Activated CD4-positive, CD25-positive, alpha-beta regulatory T cell treated with anti-CD3 and anti-CD28 coated beads, Interleukin-2, amount 50 U/mL, for 72 hours (primary cell): ENCODE measurements at regions not wholly inside any gene's neighbourhood (a gene's known extent, or its start where the extent isn't known, plus 50 kb on each side); places are given as distances from the start of the nearest gene placed in this dataset.

Experiments used
- DNase-seq: peaks from one replicate; pipeline ENCODE4 v3.0.0; 2021

DNA sequence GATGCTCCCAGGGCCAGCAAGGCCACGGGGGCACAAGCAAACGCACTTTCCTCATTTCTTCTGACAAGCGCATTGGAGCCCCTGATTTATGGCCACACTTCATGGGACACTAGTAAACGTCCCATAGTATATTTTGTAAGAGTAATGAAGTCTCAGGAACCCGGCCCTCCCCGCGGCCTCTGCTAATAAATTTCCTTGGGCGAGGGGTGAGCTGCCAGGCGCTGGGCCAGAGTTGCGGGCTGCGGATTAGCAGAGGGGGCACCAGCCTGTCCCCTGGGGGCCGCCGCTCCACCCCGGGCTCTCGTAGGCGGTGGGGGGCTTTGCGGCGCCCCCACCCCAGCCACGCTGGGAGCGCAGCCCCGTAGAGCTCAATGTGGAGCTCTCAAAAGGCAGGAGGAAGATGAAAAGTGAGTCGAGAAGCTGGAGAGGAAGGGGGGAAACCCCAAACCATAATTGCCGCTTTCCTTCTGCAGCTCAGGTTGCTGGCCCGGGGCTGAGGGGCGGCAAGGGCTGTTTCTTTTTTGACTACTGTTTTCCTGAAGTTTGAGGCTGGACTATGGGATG is 173.6 kb downstream of the CDC5L start:
- no peak for DNase-seq

DNA sequence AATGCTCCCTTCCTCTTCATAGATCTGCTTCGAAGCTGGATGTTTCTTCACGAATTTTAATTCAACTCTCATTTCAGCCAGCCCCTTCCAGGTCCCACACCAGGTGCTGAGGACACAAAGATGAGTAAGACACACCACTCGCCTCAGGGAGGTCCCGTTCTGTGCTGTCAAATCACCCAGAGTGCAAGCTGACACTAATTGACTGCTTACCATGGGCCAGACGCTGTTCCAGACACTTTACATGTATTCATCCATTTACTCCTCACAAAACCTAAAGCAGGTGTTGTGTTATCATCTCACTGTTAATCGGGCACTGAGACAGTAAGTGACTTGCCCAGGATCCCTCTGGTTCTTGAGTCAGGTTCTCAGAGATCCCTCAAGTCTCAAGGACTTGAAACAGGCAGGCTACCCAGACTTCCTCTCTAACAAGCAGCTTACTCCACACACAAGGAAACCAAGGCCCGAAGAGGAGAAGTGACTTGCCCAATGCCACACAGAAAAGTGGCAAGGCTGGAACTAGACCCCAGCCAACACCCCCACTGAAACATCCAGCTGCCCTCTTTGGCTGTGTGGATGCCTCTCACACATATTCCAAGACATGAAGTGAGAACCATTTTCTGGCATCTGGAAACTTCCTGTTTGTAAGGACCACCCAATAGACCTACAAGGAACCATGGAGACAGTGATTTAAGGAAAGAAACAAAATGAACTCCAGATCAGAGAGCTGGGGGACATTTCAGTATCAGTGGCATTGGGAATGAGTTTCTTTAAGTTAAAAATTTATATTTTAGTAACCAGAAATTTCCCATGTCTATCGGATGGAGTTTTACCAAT is 174.5 kb downstream of the CDC5L start:
- DNase-seq: no peak

DNA sequence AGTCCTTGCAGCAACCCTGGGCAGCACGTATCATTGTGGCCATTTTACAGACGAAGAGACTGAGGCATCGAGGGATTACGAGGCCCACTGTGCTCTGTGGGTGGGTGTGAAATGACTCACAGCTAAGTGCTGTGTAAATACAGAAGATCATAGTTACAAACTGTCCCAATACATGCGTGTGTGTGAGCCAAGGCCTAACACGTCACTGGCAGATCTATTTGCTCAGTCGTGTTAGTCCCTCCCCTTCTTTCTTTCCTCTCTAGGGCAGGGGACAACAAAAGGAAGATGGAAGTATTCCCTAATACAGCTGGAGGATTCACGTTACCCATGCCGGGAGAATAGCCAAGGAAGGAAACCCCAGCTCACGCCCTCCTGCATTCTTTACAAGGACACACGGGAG is 175.9 kb downstream of the CDC5L start:
- no peak for DNase-seq

DNA sequence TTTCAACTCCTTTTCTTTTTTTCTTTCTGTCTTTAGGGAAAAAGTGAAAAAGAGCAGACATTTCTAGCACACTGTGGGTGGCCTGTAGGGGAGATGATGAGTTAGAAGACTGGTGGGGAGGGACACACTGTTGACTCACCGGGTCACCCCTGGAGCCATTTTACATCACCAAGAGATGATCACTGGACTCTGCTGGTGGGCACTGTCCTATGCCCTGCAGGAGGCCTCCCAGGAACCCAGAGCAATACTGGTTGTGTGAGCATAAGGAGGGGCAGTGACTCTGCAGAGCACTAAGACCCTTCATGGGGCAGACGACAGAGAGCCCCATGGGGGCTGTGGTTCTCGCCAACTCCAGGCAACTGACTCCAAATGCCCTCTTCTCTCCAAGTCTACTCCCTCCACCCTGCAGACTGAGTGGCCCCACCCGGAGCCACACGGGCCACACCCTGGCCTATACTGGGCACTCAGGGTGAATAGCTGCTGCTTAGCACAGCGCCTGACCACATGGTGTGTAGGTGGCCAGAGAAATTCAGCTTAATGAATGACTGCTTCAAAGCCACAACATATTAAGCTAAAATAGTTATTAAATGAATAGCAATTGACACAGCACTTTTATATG is 177.5 kb downstream of the CDC5L start:
- DNase-seq: no peak

DNA sequence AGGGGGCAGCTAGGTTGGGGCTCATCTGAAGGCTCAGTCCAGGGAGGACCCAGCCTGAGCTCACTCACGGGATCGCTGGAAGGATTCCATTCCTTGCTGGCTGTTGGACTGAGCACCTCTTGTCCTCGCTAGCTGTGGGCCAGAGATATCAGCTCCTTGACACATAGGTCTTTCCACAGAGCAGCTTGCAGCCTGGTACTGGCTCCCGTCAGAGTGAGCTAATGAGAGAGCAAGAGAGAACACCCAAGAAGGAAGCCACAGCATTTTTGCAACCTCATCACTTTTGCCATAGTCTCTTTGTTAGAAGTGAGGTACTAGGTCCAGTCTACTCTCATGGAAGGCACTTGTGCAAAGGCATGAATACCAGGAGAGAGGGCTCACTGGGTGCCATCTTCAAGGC is 179.9 kb downstream of the CDC5L start:
- no peak for DNase-seq

DNA sequence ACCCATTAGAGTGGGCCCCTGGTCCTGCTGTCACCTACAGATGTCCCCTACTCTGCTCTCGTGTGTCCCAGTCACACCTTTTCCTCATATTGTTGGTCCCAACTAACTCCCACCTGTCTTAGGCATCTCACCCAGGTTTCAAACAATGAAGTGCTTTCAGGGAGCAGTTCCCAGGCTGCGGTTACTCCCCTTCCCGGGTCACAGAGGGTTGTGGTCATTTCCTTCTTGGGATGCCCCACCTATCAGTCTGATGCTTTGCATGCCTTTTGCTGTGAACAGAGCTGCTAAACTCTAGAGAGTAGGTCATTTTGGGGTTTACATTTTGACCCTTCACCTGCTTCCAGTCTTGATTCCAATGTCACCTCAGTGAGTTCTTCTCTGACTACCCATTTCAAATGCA is 181.6 kb downstream of the CDC5L start:
- no peak for DNase-seq

DNA sequence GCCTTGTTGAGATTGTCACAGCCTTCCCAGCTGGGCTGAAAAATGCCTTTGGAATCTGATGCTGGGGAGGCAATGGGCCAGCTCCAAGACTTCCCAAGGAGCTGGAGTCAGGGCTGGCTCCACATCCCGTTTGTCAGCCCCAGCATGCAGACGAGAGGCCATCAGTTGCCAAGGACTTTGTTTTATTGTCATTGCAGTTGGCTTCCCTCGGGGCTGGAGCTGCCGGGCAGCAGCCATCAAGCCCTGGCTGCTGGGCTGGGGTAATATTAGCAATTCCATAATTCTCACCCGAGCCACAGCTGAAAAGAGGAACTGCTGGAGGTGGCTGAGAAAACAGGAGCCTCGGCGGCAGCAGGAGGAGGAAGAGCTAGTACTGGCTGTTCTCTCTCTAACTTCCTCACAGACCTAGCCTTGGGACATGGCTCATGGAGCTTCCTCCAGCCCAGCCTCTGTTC is 182.5 kb downstream of the CDC5L start:
- no peak for DNase-seq

DNA sequence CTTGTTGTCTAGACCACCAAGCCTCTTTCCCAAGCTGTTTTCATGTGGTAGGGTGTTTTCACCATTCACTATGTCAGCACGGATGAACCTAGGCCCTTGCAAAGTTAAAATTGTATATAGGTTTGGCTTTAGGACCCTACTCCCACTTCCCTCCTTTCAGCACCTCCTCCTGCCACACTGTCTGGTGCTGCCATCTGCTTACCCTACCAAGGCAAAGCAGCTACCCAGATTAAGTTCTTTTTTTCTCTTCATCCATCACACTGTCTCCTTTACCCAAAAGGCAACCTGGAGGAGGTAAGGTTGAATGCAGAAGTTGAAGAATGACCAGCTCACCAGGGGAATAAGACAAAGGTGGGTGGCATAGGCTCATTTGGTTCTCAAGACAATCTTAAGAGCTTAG is 184.0 kb downstream of the CDC5L start:
- no peak for DNase-seq

DNA sequence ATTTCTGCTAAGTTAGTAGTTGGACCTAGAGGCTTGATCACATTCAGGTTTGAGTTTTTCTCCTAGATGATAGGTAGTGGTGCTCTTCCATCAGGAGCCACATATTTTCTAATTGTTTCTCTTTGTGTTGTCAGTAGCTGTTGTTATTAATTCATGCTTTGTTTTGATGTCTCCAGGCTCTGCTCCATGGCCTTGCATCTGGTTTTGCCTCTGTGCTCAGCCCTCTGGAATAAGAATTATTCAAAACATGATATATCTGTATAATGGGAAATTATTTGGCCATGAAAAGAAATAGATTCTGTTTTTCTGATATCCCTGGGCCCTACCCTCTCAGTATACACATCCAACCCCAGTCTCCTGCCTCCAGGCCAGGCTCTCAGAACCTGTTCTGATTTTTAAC is 184.8 kb downstream of the CDC5L start:
- DNase-seq: no peak

DNA sequence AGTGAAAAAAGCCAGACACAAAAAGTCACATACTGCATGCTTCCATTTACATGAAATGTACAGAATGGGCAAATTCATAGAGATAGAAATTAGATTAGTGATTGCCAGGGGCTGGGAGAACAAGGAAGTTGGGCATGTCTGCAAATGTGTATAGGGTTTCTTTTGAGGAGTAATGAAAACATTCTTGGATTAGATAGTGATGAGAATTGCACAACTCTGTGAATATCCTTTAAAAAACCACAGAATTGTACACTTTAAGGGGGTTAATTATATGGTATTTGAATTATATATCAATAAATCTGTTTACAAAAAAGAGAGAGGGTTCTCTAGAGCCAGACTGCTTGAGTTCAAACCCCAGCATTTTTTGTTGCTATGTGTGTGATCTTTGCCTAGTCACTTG is 188.1 kb downstream of the CDC5L start:
- DNase-seq: no peak

DNA sequence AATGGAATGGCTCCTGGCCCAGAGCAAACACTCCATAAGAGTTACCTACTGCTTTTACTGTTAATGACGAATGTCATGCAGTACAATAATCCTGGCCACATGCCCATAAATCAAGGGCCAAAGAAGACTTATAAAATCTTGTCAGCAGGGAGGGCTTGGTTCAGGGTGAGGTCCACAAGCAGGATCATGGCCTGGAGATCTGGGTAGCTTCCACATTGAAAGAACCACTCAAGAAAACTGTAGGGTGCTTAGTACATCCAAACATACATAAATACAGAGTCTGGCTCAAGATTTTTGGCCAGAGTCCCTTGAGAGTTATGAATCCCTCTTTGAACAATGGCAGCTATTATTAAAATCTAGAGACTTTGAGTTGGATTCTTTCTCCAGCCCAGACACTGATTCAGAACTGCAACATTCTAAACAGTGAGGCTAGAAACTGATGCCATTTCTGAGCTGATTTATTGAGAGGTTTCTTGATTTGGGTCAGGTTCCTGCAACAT is 188.7 kb downstream of the CDC5L start:
- no peak for DNase-seq

DNA sequence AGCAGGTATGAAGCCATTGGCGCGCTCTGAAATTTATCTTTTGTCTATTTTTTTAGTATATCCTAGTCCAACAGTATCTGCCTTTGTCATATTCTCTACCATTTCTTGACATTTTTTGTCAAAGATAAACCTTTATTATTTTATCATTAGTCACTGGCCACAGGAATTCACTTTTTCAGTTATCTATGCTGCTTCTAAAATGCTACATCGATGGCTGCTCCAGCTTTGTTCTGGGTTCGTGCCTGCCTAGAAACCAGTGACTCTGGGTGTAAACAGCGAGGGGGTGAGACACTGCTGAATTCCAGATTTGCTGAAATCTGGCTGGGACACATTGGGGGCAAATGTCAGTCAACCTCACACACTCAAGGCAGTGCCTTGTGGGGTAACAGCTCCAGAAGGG is 193.4 kb downstream of the CDC5L start:
- DNase-seq: no peak

DNA sequence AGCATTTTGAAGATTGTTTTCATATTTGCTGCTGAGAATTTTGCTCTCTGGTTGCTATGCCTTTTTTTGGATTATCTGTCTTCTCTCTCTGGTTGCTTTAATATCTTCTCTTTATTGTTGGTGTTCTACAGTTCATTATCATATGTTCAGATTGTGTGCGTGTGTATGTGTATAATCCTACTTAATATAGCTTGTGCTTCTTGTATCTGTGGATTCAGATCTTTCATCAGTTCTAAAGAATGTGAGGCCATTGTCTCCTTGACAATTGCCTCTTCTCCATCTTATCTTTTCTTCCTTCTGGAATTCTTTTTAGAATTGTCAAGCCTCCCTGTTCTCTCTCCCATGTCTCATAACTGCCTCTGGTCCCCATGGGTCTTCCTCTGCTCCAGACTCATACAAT is 195.4 kb downstream of the CDC5L start:
- no peak for DNase-seq

DNA sequence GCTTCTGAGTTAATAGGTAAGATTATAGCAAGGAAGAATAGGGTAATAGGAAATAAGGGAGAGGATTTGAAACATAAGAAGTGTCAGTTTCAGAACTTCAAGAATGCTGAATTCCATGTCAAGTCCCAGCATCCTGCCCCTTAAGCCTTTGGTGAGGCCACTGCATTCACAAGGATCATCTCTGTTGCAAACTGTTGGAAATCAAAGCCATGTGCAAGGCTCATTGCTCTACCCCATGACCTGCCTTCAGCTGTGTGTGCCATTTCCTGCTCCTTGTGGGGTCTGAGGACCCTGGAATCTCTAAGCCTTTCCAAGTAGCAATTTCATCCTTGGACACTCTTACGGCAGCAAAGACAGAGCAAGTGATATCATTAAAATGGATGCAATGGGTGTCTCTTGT is 203.0 kb downstream of the CDC5L start:
- no peak for DNase-seq

DNA sequence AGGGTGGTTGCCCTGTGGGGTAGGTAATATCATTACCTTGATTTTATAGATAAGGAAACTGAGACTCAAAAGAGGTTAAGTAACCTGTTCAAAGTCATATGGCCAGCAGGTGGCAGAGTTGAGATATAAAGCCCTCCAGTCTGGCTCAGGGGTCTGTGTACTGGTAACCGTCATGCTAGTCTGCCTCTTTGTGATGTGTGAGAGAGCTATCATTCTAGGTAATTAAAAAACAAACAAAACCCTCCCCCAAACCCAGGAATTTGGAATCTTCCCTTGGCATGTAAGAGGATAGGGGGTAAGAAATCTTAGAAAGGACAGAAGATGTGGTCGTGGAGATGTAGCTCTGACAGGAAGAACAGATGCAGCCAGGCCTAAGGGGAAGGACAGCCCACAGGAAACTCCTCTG is 206.0 kb downstream of the CDC5L start:
- DNase-seq: peak; percentile 36

DNA sequence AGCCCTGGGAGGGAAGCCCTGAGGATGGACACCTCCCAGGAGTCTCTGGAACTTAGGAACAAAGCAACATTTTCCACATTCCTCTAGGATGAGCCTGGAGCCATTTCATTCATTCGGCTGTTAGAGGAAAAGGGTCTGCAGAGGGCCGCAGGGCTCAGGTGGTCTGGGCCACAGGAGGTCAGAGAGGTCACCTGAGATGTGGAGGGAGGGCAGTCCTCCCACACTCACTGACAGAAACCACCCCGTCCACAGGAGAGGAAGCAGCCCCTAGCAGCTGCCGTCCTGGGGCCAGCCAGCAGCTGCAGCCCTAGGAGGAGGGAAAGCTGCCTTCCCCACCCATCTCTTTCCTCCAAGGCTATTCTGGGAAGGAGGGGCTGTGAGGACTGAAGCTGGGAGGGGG is 207.0 kb downstream of the CDC5L start:
- no peak for DNase-seq

DNA sequence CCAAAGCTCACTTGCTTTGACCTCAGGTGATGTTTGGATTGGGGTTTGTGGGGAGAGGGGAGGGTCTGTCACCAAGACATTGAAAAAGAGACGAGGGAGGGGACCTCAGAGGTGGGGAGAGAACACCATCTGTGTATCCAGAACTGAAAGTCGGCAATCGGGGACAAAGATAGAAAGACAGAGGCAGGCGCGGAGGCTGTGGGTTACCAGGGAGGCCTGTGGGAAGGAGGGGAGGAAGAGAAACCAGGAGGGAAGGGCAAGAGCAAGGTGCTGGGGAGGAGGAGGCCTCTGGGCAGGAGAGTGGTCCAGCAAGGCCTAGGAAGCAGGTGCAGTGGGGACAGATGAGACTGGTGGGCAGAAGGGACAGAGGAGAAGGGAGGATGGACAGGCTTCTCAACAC is 211.2 kb downstream of the CDC5L start:
- DNase-seq: no peak

DNA sequence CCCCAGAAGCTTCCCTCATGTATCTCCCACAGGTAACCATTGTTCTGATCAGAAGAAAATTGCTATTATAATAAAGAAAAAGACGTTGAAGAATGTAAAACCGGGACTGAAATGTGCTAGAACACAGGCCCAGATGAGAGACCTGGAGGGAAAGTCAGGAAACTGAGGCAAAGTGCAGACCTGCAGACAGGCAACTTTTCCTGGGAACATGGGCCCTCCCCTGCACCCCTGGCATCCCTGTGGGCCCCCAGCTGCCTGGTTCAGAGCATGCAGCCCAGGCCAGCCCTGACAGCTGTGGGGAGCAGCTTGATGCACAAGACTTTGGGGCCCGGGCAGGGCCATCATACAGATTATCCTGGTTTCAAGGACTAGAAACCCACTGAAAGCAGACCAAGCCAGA is 212.2 kb downstream of the CDC5L start:
- DNase-seq: no peak

DNA sequence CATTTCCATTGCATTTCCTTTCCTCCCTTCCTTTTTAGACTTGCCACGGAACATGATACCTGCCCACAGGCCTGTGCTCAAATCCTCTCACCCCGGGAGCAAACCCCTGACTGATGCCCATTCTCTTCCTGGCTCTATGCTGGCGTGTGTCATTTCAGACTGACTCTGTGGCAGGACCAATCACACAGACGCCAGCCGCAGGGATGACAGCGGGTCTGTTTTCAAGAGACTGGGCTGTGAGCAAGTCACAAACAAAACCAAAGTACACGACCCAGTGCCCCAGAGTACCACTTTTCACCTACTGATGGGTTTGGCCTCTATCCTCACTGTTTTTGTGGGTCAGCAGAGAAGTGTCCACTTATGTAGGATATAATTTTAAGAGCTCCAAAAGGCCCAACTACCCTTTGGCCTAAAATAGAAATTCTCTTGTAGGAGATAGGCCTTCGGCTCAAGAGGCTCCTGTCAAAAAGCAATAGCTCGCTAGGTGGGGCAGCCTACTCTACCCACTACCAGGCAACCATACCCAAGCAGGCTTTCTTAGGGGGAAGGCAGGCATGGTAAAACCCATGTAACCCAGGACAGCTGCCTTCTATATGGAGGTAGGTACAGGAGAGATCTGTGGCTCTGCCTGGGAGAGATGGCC is 215.7 kb downstream of the CDC5L start:
- no peak for DNase-seq

DNA sequence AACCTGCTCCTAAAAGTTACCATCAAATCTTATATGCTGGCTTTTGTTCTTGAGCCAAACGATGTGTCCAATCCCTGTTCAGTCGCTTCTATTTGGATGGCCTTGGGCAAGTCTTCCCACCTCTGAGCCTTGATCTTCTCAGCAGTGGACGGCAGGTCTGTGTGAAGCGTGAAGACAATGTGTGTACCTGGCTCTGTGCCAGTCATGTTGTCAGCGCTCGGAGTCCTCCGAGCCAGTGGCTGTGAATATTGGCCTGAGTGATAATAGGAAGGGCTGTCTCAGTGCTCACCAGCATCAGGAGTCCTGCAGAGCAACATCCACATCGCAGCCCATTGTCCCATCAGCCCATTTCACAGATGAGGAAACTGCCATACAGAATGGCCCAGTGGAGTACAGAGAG is 219.0 kb downstream of the CDC5L start:
- no peak for DNase-seq

DNA sequence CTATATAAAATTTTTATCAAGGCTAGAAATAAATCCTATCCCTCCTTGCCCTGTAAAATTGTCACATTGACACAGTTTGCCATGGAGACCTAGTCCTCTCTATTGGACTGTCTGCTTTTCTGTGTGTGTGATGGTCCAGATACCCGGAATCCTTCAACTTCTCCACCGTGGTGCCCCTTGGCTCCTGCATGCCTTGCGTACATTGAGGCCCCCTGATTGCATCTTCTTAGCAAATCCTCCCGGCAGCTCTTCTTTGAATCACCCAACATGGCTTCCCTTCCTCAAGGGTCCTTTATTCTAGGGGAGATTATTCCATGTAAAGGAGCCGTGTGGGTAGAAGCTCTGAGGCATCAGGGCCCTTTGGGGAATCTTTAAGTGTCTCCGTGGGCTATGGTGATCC is 219.5 kb downstream of the CDC5L start:
- DNase-seq: no peak

DNA sequence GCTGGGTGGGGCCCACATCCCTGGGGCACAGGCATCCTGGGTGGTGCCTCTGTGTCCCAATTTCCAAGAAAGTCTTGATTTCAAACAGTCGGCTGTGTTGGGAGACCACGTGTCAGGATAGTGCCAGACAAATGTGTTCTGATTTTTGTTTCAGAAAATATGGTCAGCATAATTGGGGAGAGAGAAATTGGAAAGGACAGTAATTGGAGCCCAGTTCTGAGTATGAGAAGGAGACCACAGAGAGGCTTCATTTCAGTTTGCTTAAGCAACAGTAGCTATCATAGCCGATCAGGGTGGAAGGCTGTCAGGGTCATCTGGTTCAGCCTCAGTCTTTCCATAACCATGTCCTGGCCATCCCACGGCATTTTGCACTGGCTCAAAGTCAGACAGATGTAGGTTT is 220.7 kb downstream of the CDC5L start:
- DNase-seq: no peak

DNA sequence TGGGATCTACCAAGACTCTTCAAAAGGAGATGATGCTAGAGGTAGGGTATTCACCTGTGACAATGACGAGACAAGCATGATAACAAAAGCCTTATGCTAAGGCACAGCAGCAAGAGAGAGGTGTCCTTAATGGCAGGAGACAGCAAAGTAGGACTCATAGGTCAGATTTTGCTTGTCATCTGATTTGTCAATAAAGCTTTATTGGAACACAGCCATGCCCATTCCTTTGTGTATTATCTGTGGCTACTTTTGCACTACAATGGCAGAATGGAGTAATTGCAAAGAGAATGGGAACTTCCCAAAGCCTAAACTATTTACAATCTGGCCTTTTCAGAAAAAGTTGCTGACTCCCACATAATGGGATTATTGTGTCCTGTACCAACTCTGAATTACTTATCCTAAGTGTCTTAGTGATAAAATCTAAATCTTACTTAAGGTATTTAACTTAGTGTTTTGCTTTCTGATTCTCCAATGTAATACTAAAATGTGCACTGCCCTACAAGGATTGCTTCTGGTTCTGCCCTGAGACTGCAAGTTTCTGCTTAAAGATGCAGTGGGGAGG is 221.6 kb downstream of the CDC5L start:
- no peak for DNase-seq
